GM19438 (cell line): ENCODE measurements at regions not wholly inside any gene's neighbourhood (a gene's known extent, or its start where the extent isn't known, plus 50 kb on each side); places are given as distances from the start of the nearest gene placed in this dataset.

Experiments used
- ATAC-seq: cut with Tn5 transposase; IDR thresholded peaks from one replicate; pipeline ENCODE4 v1.9.1; 2021; ENCODE audit warnings: low read depth; ENCODE audit not compliant: unreplicated experiment

DNA sequence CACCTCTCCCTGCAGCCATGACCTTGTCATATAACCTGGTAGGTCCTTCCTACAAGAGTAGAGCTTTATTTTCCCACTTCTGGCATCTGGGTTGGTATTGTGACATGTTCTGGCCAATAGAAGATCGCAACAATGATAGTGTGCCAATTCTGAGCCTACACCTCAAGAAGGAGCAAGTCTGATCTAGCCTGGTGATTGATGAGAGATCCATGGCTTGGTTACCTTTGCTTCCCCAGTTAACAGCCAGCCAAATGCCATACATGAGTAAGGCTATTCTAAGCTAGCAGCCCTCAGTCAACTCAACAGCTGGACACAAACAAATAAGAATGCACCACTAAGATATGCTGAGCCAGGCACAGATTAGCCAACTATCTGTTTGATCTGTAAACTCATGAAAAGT is 226.7 kb downstream of the LMO4 start:
- no peak for ATAC-seq

DNA sequence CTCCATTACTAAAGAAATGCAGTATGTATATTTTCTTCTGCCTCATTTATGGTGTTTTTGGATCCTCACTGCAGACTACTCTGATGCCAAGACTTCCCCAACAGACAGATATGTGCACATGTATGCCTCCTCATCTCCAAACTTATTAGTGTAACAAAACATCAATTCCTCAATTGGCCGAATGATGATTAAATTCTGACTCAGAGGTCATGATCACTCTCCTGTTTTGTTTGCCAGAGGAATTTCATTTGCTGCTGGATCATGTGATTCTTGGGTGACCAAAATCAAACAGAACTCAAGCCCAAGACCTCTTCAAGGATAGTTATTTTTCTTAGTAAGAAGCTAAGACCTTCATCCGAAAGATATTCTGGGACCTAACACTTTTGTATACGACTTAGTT is 227.6 kb downstream of the LMO4 start:
- ATAC-seq: no peak

- ATAC-seq: no peak
Measured at GRCh38 chr1:87558921-87559320, 230.2 kb downstream of the LMO4 start.

DNA sequence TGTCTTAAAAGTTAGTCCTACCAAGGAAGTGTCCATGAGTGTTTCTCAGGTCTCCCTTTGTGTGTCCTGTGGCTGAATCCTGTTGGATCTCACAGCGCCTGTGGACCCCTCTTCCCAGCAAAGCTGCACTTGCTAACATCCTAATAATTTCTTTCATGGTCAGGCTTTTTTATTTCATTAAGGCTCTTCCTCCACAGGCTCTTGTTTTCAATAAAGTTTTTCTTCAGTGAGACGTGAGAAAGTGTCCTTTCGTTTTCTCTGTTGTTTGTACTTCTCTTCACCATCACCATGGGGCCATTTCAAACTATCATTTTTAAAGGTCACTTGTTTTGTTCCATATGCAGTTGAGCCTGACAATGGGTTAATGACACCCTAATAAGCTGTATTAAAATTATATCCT is 231.5 kb downstream of the LMO4 start:
- no peak for ATAC-seq

DNA sequence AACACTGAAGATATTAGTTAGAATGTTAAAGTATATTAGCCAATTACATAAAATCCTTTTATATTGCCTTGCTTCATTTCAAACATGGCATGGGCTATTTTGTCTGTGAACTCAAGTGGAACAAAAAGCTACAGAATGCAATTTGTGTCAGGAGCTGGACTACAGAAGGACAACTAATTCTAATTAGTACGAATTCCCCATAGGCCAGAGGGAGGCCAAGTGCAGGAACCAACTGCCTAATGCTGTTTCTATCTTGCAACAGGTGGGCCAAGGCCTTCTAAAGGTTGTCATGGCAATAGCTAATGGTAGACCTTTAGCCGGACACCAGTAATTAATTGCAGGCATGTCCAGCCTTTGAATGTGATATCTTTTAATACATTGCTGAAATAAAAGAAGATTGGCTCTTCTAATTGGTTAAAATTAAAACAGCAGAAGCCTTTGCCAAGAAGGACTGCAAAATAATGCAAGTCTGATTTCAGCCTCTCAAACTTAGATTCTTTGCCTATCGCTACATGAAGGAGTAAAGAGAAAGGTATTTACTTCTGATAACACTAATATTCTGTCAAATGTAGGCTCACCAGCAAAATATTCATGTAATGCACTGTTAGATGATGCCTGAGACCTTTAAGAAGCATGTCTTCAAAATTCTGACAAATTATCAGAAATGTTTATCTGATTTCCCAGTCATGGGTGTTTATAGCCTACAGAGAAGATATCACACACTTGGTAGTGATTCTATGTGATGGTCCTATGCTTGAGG is 232.1 kb downstream of the LMO4 start:
- no peak for ATAC-seq

DNA sequence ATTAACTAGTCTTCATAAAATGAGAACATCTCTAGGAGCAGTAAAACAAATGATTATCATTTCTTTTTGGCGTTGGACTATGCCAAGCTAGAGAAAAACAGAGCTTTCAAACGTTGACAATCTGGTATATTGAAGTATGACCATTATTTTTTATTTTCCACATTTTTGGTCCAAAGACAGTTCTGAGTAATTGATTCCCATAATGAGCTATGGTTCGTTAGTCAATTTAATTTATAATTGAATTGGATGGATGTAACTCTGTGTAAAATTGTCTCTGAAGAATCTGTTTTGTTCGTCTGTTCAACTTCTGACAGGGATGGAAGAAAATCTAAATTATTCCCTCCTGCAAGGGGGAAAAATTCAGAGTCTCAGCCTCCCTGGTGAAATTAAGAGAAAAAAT is 234.5 kb downstream of the LMO4 start:
- ATAC-seq: no peak

DNA sequence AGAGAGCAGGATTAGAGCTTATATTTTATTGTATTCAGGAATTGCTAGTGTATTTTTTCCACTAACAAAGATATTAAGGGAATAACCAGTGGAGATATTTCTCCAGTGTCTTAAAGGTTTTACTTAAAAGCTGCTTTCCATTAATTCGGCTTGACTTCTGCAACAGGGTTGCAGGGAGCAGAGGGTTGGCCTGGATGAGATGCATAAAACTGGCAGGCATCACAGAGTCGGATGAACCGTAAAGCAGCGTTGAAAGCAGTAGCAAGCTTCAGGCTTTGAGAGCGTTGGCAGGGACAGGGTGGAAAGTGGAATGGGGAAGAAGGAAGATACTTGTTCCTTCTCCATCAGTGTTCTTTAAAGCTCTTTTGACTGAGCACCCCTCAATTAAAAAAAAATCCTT is 237.2 kb downstream of the LMO4 start:
- ATAC-seq: no peak

- no peak for ATAC-seq
Measured at GRCh38 chr1:87568005-87568404, 239.3 kb downstream of the LMO4 start.

GRCh38 chr1:87568911-87569310 is 240.2 kb downstream of the LMO4 start:
- no peak for ATAC-seq

- no peak for ATAC-seq
Measured at GRCh38 chr1:87572008-87572407, 243.3 kb downstream of the LMO4 start.

- ATAC-seq: no peak
Measured at GRCh38 chr1:87572891-87573290, 244.2 kb downstream of the LMO4 start.

GRCh38 chr1:87575528-87575927 is 246.8 kb downstream of the LMO4 start:
- ATAC-seq: no peak

GRCh38 chr1:87578464-87578863 is 249.8 kb downstream of the LMO4 start:
- no peak for ATAC-seq

GRCh38 chr1:87583459-87583858 is 254.8 kb downstream of the LMO4 start:
- ATAC-seq: no peak

GRCh38 chr1:87584586-87584985 is 255.9 kb downstream of the LMO4 start:
- ATAC-seq: no peak

GRCh38 chr1:87586501-87586900 is 257.8 kb downstream of the LMO4 start:
- ATAC-seq: no peak

- peak; percentile 65 for ATAC-seq
Measured at GRCh38 chr1:87588495-87588894, 259.8 kb downstream of the LMO4 start.

GRCh38 chr1:87591492-87591891 is 262.8 kb downstream of the LMO4 start:
- ATAC-seq: no peak

GRCh38 chr1:87592156-87592555 is 263.5 kb downstream of the LMO4 start:
- peak; percentile 86 for ATAC-seq

DNA sequence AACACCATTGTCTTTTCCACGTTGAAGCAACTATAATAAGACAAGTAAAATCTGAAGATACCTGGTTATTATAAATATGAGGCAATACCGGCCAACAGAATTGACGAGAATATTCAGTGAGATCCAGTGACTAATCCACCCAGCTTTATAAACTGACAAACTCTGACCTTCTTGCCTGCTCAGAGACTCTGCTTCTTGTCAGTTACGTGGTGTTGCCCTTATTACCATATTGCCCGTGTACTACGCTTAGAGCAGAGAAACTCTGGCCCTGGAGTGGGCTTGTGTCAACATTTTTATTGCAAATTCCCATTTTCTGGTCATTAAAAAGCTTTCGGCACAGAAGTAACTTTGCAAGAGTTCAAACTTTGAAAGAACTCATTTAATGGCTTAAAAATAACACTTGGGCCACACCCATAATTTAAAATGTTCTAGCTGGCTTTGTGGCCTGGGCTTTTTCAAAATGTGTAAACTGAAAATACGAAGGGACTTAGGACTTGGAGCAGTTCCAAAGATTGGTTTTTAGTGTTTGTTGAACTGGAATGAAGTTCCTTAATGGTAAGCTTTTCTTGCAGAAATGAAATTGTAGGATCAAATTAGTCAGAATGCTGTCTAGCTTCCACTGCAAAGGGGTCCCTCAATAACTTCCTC is 266.2 kb downstream of the LMO4 start:
- ATAC-seq: no peak

DNA sequence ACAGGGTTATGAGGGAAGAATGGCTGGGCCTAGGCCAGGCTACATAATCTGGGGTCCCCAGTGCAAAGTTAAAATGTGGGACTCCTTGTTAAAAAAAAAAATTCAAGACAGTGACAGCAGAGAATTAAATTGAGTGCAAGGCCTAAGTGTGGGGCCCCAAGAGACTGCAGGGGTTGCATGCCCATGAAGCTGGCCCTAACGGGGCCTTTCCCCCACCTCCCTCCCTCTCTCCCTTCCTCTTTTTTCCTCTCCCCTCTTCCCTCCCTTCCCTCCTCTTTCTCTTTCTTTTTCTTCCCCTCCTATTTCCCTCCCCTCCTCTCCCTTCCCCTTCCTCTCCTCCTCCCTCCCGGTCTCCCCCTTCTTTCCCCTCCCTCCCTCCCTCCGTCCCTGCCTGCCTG is 266.7 kb downstream of the LMO4 start:
- ATAC-seq: no peak

DNA sequence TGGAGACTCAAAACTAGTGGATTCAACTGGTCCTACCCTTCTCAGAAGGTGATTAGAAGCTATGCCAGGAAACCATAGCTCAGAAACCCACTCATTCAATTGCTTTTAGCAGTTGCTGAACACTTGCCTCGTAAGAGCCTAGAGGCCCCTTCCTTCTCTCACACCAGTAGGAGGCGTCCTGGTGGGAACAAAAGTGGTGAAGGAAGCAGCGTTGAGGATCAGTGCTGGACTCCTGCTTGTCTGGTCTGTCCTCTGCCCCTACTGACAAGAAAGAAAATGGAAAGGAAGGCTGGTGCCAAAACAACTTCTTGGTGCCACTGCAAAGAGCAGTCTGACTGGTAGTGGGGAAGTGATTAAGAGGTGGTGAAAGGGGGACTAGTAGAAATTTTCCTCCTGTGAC is 269.7 kb downstream of the LMO4 start:
- ATAC-seq: no peak
